ENCODE measurements at regions not wholly inside any gene's neighbourhood (a gene's known extent, or its start where the extent isn't known, plus 50 kb on each side); places are given as distances from the start of the nearest gene placed in this dataset. TPM values are rescaled to one million over a fixed set of nuclear protein-coding genes. Genes with fewer than 3 reads are reported as not detected.

- Histone ChIP-seq H3K4me3 (no peak overlapping the region), H3K79me2 (no peaks in the 10 kb centered on the region), H3K4me2 (no peak overlapping the region), H3K27ac (no peak overlapping the region), H3K36me3 (replicated peaks; ENCODE audit: insufficient read depth, low read depth) (no peaks in the 10 kb centered on the region), H3K27me3 (no peaks in the 10 kb centered on the region), H3K9me2 (replicated peaks; ENCODE audit: insufficient read depth) (no peaks in the 10 kb centered on the region), H2AFZ (no peak overlapping the region), H3K4me1 (ENCODE audit: insufficient read depth) (no peaks in the 10 kb centered on the region), H4K20me1 (ENCODE audit: insufficient read depth, poor library complexity, severe bottlenecking) (no peaks in the 10 kb centered on the region), H3K9me3 (ENCODE audit: low read depth) (no peaks in the 10 kb centered on the region)
- DNase-seq (ENCODE audit: low spot score), result no peak
- WGBS (ENCODE audit: low lambda C conversion rate, missing lambda C conversion rate), result 85% methylated on average over 2 of the region's 2 CpGs
- no peak for TF ChIP-seq EZH2phosphoT487 (IDR thresholded peaks at IDR 0.05; ENCODE audit: low read depth, severe bottlenecking, unreplicated experiment)
- no peak for TF ChIP-seq CTCF (IDR thresholded peaks at IDR 0.05; ENCODE audit: poor library complexity)
- no peak for TF ChIP-seq EZH2 (IDR thresholded peaks at IDR 0.05; ENCODE audit: borderline replicate concordance)
These were observed 57.6 kb upstream of the MAP3K7 start for GRCh38 chr6:90644492-90644891.

GRCh38 chr6:90643381-90643780 lies 56.5 kb upstream of the MAP3K7 start:
- Histone ChIP-seq H3K36me3 (replicated peaks; ENCODE audit: insufficient read depth, low read depth) (no peaks in the 10 kb centered on the region), H3K4me1 (ENCODE audit: insufficient read depth) (no peaks in the 10 kb centered on the region), H3K4me2 (no peak overlapping the region), H3K27ac (no peak overlapping the region), H3K9me2 (replicated peaks; ENCODE audit: insufficient read depth) (no peaks in the 10 kb centered on the region), H3K27me3 (no peaks in the 10 kb centered on the region), H3K9me3 (ENCODE audit: low read depth) (no peaks in the 10 kb centered on the region), H4K20me1 (ENCODE audit: insufficient read depth, poor library complexity, severe bottlenecking) (no peaks in the 10 kb centered on the region), H3K4me3 (no peak overlapping the region), H2AFZ (no peak overlapping the region), H3K79me2 (no peaks in the 10 kb centered on the region)
- no peak for DNase-seq (ENCODE audit: low spot score)
- 58% methylated on average over 3 of the region's 3 CpGs for WGBS (ENCODE audit: low lambda C conversion rate, missing lambda C conversion rate)
- TF ChIP-seq CTCF (IDR thresholded peaks at IDR 0.05; ENCODE audit: poor library complexity) (no peak), EZH2 (IDR thresholded peaks at IDR 0.05; ENCODE audit: borderline replicate concordance) (no peak), EZH2phosphoT487 (IDR thresholded peaks at IDR 0.05; ENCODE audit: low read depth, severe bottlenecking, unreplicated experiment) (no peak)

GRCh38 chr6:90637320-90637719 lies 50.4 kb upstream of the MAP3K7 start:
- Histone ChIP-seq H3K27ac (no peak overlapping the region), H3K36me3 (replicated peaks; ENCODE audit: insufficient read depth, low read depth) (no peaks in the 10 kb centered on the region), H4K20me1 (ENCODE audit: insufficient read depth, poor library complexity, severe bottlenecking) (no peaks in the 10 kb centered on the region), H3K4me2 (no peak overlapping the region), H3K4me1 (ENCODE audit: insufficient read depth) (no peaks in the 10 kb centered on the region), H3K27me3 (no peaks in the 10 kb centered on the region), H3K79me2 (no peaks in the 10 kb centered on the region), H3K4me3 (no peak overlapping the region), H3K9me3 (ENCODE audit: low read depth) (no peaks in the 10 kb centered on the region), H2AFZ (no peak overlapping the region), H3K9me2 (replicated peaks; ENCODE audit: insufficient read depth) (no peaks in the 10 kb centered on the region)
- TF ChIP-seq CTCF (IDR thresholded peaks at IDR 0.05; ENCODE audit: poor library complexity) (no peak), EZH2 (IDR thresholded peaks at IDR 0.05; ENCODE audit: borderline replicate concordance) (no peak), EZH2phosphoT487 (IDR thresholded peaks at IDR 0.05; ENCODE audit: low read depth, severe bottlenecking, unreplicated experiment) (no peak)
- DNase-seq (ENCODE audit: low spot score), result no peak
- WGBS (ENCODE audit: low lambda C conversion rate, missing lambda C conversion rate), result 96% methylated on average over 2 of the region's 2 CpGs

Small RNA genes lying in the stretch of these regions (microRNA-seq; reads per million reads assigned to microRNA genes)
- gene MIR4643, result not detected

Small RNA genes lying in the stretch of these regions (small RNA-seq; reads per million reads assigned to genes)
- gene MIR4643 (not detected), gene MTATP6P25 (not detected), gene MTCO1P56 (not detected), gene MTND4LP19 (not detected), gene RF00012 (not detected), gene RN7SL415P (not detected)

All from hepatocyte (in vitro differentiated cells).